ENCODE measurements at regions not wholly inside any gene's neighbourhood (a gene's known extent, or its start where the extent isn't known, plus 50 kb on each side); places are given as distances from the start of the nearest gene placed in this dataset.
A peak's percentile ranks its signal among the peaks of the same experiment; 100 is the strongest.

GRCh38 chr9:16028548-16028947 lies 475.7 kb downstream of the CCDC171 start:
- TF ChIP-seq RAD21 (IDR thresholded peaks at IDR 0.05; ENCODE audit: low read length) (no peak), NFIC (IDR thresholded peaks at IDR 0.05; ENCODE audit: borderline replicate concordance) (no peak), EZH2phosphoT487 (IDR thresholded peaks at IDR 0.05; ENCODE audit: borderline replicate concordance, low read depth) (no peak), ZBTB33 (IDR thresholded peaks at IDR 0.05; ENCODE audit: borderline replicate concordance, low read depth) (no peak), POLR2AphosphoS5 (IDR thresholded peaks at IDR 0.05; ENCODE audit: low read depth, low read length) (no peak), FOXM1 (IDR thresholded peaks at IDR 0.05; ENCODE audit: low read depth) (no peak), RXRA (IDR thresholded peaks at IDR 0.05; ENCODE audit: borderline replicate concordance, low read depth) (no peak), MAX (IDR thresholded peaks at IDR 0.05; ENCODE audit: low read depth) (no peak), CHD2 (IDR thresholded peaks at IDR 0.05; ENCODE audit: low read length, partially characterized antibody) (no peak), GABPA (IDR thresholded peaks at IDR 0.05; ENCODE audit: low read depth) (no peak), JUND (IDR thresholded peaks at IDR 0.05) (no peak)
- TF ChIP-seq, protein P1, sequence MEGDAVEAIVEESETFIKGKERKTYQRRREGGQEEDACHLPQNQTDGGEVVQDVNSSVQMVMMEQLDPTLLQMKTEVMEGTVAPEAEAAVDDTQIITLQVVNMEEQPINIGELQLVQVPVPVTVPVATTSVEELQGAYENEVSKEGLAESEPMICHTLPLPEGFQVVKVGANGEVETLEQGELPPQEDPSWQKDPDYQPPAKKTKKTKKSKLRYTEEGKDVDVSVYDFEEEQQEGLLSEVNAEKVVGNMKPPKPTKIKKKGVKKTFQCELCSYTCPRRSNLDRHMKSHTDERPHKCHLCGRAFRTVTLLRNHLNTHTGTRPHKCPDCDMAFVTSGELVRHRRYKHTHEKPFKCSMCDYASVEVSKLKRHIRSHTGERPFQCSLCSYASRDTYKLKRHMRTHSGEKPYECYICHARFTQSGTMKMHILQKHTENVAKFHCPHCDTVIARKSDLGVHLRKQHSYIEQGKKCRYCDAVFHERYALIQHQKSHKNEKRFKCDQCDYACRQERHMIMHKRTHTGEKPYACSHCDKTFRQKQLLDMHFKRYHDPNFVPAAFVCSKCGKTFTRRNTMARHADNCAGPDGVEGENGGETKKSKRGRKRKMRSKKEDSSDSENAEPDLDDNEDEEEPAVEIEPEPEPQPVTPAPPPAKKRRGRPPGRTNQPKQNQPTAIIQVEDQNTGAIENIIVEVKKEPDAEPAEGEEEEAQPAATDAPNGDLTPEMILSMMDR (IDR thresholded peaks at IDR 0.05): peak; percentile 8; the same call in 1 of the 2 replicates
- TF ChIP-seq, protein P2, sequence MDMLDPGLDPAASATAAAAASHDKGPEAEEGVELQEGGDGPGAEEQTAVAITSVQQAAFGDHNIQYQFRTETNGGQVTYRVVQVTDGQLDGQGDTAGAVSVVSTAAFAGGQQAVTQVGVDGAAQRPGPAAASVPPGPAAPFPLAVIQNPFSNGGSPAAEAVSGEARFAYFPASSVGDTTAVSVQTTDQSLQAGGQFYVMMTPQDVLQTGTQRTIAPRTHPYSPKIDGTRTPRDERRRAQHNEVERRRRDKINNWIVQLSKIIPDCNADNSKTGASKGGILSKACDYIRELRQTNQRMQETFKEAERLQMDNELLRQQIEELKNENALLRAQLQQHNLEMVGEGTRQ (IDR thresholded peaks at IDR 0.05; ENCODE audit: borderline replicate concordance, low read depth, low read length): no peak

Measured in SK-N-SH (cell line).